ENCODE measurements at regions not wholly inside any gene's neighbourhood (a gene's known extent, or its start where the extent isn't known, plus 50 kb on each side); places are given as distances from the start of the nearest gene placed in this dataset.
A peak's percentile ranks its signal among the peaks of the same experiment; 100 is the strongest.

GRCh38 chr2:150917961-150918713 is 343.5 kb downstream of the RBM43 start:
- TF ChIP-seq CTCF (IDR thresholded peaks at IDR 0.05; ENCODE audit: insufficient read depth, low read length): no peak
- TF ChIP-seq SPI1 (IDR thresholded peaks at IDR 0.05; ENCODE audit: borderline replicate concordance, low read depth): no peak
- no peak for TF ChIP-seq GABPA (IDR thresholded peaks at IDR 0.05; ENCODE audit: low read depth)
- TF ChIP-seq POLR2AphosphoS5 (IDR thresholded peaks at IDR 0.05; ENCODE audit: low read depth): no peak
- TF ChIP-seq REST (IDR thresholded peaks at IDR 0.05; ENCODE audit: insufficient replicate concordance, low read depth): no peak
- Histone ChIP-seq H3K27ac (replicated peaks) (no peak overlapping the region), H3K4me3 (replicated peaks; ENCODE audit: insufficient read depth, low read length) (no peak overlapping the region), H3K27me3 (ENCODE audit: insufficient read depth, poor library complexity, severe bottlenecking) (no peaks in the 10 kb centered on the region)
- DNase-seq (ENCODE audit: low read depth in 1 of 2, low spot score in 1 of 2): no peak

- no peak for TF ChIP-seq REST (IDR thresholded peaks at IDR 0.05; ENCODE audit: insufficient replicate concordance, low read depth)
- no peak for TF ChIP-seq CTCF (IDR thresholded peaks at IDR 0.05; ENCODE audit: insufficient read depth, low read length)
- no peak for TF ChIP-seq SPI1 (IDR thresholded peaks at IDR 0.05; ENCODE audit: borderline replicate concordance, low read depth)
- TF ChIP-seq POLR2AphosphoS5 (IDR thresholded peaks at IDR 0.05; ENCODE audit: low read depth): no peak
- no peak for TF ChIP-seq GABPA (IDR thresholded peaks at IDR 0.05; ENCODE audit: low read depth)
- Histone ChIP-seq H3K4me3 (replicated peaks; ENCODE audit: insufficient read depth, low read length) (no peak overlapping the region), H3K27me3 (ENCODE audit: insufficient read depth, poor library complexity, severe bottlenecking) (no peaks in the 10 kb centered on the region), H3K27ac (replicated peaks) (no peak overlapping the region)
- no peak for DNase-seq (ENCODE audit: low read depth in 1 of 2, low spot score in 1 of 2)
Measured at GRCh38 chr2:150916467-150917396, 344.9 kb downstream of the RBM43 start.

- Histone ChIP-seq H3K27ac (replicated peaks) (peak overlapping the region; percentile 51), H3K4me3 (replicated peaks; ENCODE audit: insufficient read depth, low read length) (no peak overlapping the region), H3K27me3 (ENCODE audit: insufficient read depth, poor library complexity, severe bottlenecking) (no peaks in the 10 kb centered on the region)
- peak; percentile 77 to 85 for DNase-seq (ENCODE audit: low read depth in 1 of 2, low spot score in 1 of 2)
- TF ChIP-seq POLR2AphosphoS5 (IDR thresholded peaks at IDR 0.05; ENCODE audit: low read depth) (no peak), GABPA (IDR thresholded peaks at IDR 0.05; ENCODE audit: low read depth) (no peak), CTCF (IDR thresholded peaks at IDR 0.05; ENCODE audit: insufficient read depth, low read length) (no peak), REST (IDR thresholded peaks at IDR 0.05; ENCODE audit: insufficient replicate concordance, low read depth) (no peak), SPI1 (IDR thresholded peaks at IDR 0.05; ENCODE audit: borderline replicate concordance, low read depth) (no peak; the same call in 1 of the 2 replicates)
Measured at GRCh38 chr2:150911766-150912280, 349.8 kb downstream of the RBM43 start.
